GM19438 (cell line): ENCODE measurements at regions not wholly inside any gene's neighbourhood (a gene's known extent, or its start where the extent isn't known, plus 50 kb on each side); places are given as distances from the start of the nearest gene placed in this dataset.

Source experiments
- ATAC-seq: cut with Tn5 transposase; IDR thresholded peaks from one replicate; pipeline ENCODE4 v1.9.1; 2021; ENCODE audit warnings: low read depth; ENCODE audit not compliant: unreplicated experiment

DNA sequence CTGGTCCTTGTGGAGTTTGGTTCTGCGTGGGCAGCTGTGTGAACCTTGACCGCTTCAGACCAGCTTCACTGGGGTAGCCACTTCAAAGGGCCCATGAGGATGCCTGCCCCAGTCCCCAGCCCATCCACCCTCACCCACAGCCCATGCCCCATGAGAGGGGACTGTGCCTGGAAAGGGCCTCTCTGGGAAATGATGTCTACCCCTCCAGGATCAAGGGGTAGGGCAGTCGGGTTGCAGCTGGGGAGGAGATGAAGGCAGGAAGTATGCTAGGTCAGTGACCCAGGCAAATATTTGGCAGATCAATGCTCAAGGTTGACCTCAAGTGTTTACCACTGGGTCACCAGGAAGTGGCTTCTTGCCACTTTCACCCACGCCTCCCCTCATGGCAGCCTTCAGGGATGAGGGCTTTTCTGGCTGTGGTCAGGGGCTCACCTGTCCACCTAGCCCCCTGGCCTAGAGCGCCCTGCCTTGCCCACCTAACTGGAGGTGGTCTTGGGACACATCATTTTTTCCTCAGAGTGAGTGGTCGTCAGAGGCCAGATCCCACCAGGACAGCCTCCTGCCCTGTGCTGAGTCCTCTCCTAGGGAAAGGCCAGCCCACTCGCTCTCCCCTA lies 109.5 kb downstream of the SNX5 start:
- peak; percentile 44 for ATAC-seq

DNA sequence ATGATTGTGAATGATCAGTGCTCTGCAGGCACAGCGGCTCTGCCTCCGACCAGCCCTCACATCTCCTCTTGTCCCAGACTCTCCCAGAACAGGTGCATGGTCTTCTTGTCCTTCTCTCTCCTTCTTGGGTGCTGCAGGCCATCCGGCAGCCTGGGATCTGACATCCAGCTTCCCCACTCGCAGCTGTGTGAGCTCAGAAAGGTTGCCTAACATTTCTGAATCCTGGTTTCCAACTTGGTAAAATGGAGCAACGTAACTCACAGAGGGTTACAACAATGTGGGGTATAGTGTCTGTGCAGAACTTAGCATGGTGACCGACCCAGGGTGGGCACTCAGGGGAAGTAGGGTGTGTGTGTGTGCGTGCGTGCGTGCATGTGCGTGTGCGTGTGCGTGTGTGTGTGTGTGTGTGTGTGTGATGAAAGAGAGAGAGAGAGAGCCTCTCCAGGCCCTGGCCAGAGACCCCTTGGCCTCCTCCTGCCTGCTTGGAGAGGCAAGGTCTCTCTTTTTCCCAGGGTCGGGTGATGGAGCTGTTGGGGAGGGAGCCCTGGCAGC lies 110.1 kb downstream of the SNX5 start:
- no peak for ATAC-seq

DNA sequence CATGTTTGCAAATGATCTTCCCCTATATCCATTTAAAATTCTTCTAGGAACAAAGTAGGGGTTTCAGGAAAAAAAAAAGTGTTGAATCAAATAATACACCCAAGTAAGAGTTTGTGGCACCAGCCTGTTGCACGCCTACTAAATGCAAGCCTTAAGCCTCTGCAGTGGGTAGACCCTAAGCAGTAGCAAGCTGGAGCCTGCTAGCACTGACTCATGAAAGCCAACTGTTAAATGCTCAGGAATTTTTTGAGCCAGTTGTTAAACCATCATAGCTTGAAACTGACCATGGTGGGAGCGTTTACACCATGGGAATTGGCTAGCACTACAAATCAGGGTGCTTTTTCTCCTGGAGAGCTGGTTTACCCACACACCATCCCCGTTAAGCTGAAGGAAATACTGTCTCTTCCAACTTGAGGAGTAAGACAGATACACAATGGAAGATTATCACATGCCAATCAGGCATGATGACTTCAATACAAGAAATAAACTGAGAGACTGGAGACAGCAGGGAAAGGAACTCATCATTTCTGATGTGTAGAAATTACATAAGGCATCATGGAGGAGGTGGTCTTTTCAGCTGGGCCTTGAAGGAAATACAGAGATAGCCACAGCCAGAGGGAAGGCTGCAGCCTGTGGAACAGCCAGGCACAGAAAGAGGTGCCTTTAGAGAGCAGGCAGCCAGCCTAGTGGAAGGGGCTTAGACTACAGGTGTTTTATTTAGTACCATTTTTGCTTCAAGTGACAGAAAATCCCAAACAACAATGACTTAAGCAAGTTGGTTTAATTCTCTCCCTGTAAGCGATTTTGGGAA lies 110.8 kb downstream of the SNX5 start:
- ATAC-seq = no peak

DNA sequence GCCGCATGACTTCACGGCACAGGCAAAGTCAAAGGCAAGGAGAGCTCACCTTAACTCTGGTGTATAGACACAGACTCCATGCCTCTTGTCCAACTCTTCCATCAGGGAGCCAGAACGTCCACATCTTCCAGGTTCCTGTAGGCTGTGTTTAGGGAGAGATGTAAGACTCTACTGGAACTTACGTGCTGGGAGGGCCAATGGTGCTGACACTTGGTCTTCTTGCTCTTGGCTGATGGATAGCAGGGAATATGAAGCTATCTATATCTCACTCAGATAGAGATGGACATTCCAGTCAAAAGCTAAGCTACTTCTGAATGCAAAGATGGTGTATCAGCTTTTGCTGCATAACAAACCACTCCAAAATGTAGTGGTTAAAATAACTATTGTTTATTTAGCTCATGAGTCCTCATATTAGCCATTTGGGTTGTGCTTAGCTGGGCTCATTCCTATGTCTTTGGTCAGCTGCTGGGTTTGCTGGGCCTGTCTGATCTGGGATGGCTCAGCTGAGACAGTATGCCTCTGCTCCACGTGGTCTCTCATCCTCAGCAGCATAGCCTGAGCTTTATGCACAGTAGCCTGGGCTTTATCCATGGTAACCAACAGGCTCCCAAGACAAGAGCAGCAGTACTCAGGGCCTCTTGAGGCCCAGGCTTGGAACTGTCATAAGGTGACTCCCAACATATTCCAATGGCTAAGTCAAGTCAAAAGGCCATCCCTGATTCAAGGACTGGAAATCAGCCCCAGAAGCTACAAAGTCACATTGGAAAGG lies 111.6 kb downstream of the SNX5 start:
- no peak for ATAC-seq

DNA sequence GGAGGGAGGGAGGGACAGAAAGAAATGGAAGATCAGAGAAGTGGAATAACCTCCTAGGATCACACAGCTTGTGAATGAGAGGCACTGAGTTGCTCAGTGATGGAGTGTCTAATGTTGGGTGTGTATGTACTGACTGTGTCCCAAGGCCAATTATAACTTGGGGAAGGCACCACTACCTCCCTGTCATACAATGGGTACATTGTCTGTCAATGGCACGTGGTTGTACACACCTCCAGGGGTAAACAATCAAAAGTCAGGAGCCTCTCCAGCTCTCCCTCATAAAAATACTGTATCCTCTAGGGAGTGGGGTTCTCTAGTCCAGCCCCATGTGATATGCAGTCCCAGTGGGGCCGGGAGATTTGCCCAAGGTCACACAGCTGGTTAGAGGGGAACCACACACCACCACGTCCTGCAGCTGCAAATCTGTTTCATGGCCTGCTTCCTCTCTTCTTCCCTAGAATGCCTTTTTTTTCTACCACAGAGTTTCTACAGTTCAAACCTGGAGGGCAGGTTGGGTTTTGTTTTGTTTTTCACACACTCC lies 112.5 kb downstream of the SNX5 start:
- ATAC-seq = peak; percentile 78

DNA sequence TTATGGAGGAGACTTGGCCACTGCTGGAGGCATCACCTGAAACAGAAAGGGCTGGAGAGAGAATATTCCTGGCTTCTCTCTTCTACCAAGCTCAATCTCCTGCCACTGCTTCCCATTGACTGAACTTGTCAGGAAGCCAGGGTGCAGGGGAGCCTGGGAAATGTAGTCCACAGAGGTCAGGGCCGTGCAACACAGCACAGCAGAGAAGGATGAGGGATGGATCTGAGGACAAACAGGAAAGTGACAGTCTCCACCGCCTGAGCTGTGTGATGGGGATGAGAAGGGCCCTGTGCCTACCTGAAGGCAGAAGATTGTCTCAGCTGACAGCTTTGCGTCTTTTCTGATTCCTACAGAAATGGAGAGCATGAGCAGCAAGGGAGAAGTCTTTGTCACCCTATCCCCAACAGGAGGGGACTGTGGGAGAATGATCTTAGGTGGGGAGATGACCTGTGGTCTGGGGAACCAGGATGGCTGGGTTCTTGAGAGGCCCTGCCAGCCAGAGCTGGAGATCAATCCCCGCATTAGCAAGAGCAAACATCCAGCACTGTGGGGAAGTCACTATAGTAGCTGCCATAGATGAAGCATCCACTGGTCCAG lies 114.2 kb downstream of the SNX5 start:
- ATAC-seq = no peak

DNA sequence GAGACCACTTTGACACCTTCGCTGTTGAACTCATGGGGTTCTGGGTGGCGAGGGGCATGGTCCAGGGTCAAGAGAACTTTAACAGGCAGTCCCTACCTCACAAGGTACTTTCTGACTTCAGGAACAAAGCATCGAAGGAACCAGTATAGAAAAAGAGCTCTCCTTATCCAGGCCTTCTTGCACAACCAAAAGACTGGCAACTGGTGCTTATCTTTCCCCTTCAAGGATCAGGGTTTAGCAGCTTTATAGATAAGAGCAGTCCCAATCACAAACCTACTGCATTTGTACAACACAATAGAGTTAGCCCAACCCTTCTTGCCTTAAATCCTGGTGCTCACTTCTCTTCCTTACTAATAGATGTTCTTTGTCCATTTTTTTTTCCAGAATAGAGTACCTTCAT lies 116.3 kb downstream of the SNX5 start:
- no peak for ATAC-seq

DNA sequence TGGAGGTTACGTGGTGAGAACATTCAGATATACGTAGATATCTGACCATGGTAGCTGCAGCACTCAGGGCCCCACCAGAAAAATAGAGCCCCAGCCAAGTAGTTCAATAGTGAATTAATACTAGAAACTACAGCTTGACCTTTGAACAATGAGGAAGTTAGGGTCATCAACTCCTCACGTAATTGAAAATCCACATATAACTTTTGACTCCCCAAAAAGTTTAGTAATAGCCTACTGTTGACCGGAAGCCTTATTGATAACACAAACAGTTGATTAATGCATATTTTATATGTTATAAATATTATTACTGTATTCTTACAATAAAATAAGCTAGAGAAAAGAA lies 117.9 kb downstream of the SNX5 start:
- no peak for ATAC-seq

DNA sequence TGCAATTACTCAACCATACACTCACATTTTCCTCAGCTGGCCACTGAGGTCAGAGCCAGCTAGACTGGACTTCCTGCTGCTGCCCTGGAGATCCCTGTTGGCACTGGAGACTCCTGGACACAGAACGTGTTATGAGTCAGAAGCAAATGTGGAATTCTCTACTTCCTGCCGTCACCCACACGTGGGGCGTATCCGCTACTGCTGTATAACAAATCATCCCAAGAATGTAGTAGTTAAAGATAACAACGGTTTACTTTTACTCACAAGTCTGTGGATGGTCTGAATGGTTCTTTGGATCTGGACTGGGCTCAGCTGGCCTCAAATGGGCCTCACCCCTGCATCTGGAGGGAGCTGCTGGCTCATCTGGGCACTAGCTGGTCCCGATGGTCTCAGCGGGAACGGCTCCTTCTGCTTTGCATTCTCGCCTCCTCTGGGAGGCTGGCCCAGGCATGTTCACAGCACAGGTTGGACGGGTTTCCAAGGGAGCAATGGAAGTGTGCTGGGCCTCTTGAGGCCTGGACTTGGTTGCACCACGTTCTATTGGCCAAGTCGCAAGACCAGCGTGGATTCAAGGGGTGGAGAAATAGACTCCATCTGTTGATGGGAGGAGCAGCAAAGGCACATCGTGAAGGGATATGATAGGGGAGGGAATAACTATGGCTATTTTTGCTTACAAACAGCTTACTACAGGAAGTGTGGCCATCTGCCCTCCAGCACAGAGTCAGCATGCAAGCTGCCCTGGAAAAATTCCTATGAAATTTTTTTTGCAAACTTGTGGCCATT lies 118.5 kb downstream of the SNX5 start:
- no peak for ATAC-seq

DNA sequence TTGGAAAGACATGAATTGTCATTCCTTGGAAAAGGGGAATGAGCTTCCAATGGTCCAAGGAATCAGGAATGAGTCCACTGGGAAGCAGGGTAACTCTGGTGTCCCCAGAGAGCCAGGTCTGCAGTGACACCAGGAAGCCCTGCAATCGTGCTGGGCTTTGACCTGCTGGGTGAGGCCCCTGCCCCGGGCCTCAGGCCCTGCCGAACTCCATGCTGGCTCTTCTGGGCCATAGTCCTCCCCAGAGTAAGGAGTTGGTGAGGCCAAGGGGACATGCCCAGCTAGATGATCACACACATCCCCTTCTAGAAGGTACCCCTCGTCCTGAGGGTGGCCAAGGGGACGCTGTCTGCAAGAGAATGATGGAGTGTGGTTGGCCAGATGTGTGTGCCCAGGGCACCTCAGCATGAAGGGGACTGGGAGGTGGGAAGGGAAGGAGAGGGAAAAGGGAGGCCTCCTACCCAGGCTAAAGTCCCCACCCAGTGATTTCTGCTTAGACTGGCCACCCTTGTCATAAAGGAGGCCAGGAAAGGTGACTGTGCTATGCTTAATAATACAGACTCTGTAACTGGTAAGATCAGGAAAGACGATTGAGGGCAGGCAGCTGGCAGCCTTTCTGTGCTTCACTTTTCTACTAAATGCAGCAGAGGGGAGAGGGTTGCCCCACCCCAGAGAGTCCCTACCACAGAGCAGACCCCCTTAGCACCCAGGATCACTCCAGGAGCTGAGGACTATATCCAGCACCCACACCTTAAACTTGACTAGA lies 119.3 kb downstream of the SNX5 start:
- no peak for ATAC-seq

DNA sequence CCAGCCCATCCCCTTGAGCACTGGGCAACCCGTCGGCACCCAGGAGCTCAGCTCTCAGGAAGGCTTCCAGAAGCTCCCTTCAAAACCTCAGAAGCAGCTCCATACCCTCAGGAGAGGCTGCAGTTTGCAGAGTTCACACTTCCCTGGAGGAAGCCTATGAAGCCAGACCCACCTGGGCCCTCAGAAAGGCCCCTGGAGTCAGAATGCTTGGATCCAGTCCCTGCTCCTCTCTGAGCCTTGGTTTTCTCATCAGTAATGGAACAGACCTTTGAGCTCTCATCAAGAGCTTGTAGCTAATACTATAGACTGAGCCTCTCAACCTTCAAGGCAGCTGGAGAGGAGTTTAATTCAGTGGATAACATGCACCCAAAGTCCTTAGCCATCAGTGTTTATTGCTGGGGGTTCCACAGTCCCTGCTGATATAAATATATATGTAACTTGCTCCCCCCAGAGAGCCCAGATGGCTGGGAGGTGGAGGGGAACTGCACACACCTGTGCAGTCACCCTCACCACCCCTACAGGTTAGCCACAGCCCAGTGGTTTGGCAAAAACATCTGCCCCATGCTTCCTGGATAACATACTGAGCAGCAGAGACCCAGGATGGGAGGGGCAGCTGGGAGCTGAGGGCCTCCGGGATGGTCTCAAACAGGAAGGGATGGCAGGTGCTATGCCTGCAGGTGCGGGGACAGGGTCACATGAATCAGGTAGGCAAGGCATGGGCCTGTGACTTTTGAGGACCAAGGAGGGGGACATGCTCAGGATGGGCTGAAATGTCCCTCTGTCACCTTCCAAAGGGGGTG lies 120.1 kb downstream of the SNX5 start:
- ATAC-seq = no peak

DNA sequence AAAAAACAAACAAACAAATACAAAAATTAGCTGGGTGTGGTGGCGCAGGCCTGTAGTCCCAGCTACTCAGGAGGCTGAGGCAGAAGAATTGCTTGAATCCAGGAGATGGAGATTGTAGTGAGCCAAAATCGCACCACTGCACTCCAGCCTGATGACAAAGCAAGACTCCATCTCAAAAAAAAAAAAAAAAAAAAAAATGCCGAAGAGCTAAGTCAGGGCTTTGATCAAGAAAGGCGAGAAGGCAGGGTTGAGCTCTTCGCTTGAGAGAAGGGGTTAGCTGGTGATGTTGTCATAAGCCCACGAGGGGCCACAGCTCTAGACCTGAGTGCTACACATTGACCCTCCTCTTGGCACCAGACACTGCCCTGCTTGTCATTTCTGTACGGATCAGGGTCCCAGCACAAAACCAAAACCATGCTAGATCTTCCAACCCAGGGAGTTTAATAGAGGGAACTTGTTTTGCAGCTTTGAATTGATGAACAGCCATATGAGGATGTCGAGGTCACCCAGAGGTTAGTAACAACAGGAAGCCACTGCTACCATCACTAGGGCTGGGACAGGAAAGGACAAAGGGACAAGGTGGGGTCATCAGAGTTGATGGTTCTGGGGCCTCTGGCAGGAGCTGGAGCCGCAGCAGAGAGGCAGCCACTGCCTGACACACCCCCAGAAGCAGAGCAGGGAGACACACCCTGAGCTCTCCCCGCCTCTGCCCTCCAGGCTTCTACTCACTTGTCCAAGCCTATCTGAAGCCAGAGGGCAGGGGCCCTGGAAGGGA lies 122.7 kb downstream of the SNX5 start:
- no peak for ATAC-seq

DNA sequence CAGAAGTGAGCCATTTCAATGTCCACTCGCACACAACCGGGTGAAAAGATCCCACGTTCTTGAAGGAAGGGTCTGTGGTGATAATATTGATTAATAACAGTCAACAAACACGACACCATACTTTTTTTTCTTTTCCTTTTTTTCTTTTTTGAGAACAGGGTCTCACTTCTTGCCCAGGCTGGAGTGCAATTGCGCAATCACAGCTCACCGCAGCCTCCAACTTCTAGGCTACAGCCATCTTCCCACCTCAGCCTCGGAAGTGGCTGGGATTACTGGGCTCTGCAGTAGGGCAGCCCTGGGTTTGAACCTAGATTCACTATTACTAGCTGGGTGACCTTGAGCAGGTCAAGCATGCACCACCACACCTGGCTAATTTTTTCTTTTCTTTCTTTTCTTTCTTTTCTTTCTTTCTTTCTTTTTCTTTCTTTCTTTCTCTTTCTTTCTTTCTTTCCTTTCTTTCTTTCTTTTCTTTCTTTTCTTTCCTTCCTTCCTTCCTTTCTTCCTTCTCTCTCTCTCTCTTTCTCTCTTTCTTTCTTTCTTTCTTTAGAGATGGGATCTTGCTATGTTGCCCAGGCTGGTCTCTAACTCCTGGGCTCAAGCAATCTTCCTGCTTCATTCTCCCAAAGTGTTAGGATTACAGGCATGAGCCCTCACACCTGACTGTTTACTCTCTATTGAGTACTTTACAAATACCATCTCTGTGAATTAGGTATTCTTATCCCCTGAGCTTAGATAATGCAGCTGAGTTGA lies 123.9 kb downstream of the SNX5 start:
- ATAC-seq = no peak

DNA sequence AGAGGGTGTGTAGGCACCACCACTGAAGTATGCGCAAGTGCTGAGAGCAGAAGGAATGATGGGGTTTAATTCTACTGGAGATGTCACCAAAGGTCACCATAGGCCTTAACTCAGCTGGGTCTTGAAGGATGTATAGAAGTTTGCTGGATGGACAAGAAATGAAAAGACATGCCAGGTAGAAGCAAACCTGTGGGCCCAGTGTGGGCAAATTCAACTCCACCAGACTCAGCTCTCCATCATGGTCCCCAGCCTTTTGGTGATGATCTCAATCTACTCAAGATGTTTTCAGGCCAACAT lies 124.5 kb downstream of the SNX5 start:
- ATAC-seq = no peak

DNA sequence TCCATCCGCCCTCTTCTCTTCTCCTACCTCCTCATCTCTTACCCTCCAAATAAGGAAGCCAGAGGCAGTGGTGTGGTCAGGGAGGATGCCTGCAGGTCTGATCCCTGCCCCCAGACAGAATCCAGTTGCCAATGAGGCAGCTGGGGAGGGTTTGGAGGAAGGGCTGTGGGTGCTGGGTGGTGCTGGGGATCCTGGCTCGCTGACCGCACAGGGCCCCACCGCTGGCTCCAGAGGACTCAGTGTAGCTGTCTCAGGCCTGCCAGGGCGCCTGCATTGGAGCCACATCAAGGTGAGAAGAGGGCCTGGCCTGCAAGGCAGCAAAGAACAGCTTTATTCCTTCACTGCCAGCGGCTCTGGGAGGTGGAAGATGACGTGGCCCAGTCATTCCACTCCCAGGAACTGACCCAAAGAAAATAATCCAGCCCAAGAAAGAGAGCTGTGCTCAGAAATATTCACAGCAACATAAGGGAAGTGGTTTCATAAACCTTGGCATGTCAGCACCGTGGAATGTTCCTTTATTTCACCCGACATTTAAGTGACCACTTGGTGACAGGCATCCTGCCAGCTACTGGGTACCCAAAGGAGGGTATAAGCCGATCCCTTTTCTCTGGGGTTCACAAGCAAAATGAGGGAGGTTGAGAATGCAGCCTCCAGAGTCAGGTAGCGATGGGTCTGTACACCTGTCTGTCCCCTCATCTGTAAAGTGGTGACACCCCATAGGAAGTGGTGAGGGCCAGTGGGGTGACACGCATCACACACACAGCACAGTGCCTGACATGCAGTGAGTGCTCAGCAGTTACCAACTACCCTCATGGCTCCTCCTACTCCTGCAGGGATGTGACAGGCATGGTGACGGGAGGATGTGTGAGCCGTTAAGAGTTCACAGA lies 125.1 kb downstream of the SNX5 start:
- ATAC-seq = no peak

DNA sequence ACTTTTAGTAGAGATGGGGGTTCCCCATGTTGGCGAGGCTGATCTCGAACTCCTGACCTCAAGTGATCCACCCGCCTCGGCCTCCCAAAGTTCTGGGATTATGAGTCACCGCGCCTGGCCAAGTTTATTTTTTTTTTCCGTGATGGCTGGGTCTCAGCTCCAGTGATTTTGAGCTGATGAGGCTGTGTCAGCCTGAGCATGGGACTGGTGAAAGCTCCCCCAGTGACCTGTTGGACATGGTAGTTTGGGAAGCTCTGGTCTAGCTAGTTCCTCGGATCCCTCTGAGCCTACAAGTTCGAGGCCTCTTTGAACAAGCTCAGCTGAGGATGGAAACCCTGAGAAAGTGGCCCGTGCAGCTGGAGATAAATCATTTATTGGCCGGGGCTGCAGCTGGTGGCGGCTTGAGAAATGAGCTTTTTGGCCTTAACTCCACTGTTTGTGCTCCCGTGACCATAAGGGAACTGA lies 126.8 kb downstream of the SNX5 start:
- ATAC-seq = no peak
